HK-2 (cell line): ENCODE measurements at regions not wholly inside any gene's neighbourhood (a gene's known extent, or its start where the extent isn't known, plus 50 kb on each side); places are given as distances from the start of the nearest gene placed in this dataset.
"Not testable (repeated sequence)": the region's sequence is repeated elsewhere in the genome, so short reads cannot be mapped to it uniquely, and the experiment has no call there.

Experiments used
- DNase-seq: peaks from one replicate; pipeline ENCODE4 v3.0.0-alpha.2; 2018; ENCODE audit not compliant: unreplicated experiment

DNA sequence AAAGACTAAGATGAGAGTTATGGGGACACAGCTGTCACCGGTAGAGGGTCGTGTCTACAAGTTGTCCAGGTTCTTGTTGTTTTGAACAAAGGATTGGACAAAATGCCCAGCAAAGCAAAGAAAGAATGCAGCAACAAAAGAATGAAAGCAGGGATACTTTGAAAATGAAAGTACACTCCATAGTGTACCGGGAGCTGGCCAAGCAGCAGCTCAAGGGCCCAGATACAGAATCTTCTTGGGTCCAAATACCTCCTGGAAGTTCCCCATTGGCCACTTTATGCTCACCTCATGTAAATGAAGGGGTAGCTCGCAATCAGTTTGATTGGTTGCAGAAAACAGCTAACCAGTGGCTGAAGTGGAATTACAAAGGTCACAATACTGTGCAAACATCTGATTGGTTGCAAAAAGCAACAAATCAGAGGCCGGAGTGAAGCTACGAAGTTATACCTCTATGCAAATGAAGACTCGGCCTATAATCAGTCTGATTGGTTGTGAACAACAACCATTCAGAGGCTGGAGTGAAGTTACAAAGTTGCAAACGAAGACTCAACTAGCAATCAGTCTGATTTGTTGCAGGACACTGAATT is 474.9 kb upstream of the TMEFF2 start:
- no peak for DNase-seq

DNA sequence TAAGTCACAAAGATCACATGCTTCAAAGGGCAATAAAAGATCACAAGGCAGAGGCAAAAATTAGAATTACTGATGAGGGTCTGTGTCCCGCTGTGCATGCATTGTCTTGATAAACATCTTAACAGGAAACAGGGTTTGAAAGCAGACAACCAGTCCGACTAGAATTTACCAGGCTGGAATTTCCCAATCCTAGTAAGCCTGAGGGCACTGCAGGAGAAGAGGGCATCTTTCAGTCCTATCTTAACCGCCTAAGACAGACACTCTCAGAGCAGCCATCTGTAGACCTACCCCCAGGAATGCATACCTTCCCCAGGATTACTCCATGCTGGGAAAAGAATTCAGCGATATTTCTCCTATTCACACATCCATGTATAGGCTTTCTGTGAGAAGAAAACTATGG is 465.8 kb upstream of the TMEFF2 start:
- DNase-seq = not testable (repeated sequence)

DNA sequence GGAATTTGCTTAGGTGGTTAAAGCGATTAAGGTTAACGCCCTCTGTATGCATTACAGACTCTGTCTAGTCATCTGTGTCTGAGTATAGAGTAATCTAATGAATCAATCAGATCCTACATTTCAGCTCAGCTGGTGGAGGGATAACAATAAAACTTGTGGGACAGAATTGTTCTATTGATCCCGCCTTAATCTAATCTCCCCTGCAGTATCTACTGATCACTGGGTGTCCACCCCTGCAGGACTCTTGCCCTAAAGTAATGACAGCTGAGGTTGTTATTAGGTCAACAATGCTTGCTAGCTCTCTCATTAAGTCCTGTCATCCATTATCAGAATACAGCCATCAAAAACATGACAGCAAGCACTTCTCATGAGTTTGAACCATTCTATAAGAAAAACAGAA is 462.6 kb upstream of the TMEFF2 start:
- DNase-seq = no peak

DNA sequence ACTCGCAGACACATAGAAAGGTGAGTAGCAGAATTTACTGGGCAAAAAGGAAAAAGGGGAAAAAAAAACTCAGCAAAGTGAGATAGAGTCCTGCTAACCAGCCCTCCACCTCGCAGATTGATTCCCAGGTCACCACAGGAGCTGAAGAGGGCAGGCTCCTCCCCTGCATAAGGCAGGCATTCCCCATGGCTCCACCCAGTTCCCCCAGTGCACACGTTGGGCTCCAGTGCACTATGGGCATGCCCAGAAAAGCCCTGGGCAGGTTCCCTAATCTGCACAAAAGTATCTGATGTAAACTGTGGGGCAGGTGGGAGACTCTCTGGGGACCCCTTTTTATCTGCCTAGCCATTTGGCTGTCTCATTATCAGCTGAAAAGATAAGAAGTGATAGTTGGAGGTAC is 461.2 kb upstream of the TMEFF2 start:
- DNase-seq = no peak

DNA sequence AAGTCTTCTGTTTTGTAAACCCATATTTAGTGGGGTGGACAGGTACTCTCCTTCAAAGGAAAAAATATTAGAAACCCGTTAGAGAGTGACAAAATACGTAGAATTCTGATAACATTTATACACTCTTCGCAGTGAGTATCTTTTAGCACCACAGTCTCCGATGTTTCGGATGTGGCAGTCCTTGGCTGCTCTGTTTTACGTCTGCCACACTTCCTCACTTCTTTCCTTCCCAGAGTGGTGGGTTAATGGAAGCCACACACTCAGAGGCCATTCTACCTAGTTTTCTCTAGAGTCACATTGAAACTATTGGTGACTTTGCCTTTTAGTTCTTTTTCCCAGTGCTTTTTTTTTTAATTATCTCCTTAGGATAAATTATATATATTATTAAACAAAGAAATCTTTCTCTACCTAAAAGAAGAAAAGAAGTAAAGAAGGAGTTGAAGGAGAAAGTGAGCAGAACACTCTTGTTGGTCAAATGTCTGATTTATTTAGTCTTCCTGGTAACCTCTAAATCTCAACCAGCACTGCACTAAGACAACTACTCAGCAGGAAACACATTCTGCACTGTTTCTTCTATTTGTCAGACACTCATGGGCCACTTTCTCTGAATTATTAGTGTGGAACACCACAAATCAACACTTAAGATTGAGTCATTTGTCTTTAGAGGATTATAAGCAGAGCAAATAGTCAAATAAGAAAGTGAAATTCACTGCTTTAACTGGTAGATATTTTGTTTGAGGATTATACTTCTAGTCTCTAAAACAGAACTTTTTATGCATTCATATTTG is 451.3 kb upstream of the TMEFF2 start:
- no peak for DNase-seq

DNA sequence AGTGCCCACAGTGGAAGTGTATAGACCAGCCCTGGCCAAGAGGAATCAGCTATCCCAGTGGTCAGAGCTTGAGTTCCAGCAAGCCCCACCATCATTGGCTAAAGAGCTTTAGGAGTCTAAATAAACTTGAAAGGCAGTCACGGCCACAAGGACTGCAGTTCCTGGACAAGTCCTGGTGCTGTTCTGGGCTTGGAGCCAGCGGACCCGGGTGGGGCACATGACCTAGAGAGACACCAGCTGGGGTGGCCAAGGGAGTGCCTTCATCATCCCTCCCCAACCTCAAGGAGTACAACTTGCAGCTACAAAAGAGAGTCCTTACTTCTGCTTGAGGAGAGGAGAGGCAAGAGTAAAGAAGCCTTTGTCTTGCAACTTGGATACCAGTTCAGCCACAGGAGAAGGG is 439.8 kb upstream of the TMEFF2 start:
- DNase-seq = no peak

DNA sequence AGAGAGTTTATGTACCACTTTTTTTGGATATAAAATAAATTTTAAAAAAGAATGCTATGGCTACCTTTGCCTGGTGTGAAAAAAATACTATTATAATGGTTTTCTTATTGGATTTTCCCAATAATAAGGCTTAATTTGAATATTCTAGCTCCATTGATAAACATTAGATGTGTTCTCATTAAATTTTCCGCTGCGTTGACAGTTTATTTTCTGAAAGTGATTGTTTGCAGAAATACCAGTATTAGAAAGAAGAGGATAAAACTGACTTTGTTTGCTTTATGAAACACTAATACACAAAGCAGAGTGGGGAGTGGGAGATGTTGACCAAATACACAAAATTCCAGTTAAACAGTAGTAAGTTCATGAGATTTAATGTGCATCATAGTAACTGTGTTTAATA is 433.3 kb upstream of the TMEFF2 start:
- DNase-seq = no peak

DNA sequence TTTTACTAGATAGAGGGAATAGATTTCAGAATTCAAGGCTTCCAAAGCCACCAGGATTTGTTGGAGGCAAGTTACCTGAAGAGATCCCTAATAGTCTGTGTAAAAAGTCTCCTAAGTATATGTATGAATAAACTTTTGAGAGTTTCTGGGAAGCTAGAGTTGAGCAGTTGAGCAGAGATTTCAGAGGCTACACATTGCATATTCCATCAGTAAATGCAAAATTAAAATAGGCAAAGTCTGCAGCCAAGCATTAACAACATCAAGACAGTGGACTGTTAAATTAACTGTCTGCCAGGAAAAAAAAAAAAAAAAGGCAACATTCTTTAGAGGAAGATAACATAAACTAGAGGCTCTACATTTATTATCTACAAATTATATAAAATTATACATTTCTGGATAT is 420.4 kb upstream of the TMEFF2 start:
- no peak for DNase-seq

DNA sequence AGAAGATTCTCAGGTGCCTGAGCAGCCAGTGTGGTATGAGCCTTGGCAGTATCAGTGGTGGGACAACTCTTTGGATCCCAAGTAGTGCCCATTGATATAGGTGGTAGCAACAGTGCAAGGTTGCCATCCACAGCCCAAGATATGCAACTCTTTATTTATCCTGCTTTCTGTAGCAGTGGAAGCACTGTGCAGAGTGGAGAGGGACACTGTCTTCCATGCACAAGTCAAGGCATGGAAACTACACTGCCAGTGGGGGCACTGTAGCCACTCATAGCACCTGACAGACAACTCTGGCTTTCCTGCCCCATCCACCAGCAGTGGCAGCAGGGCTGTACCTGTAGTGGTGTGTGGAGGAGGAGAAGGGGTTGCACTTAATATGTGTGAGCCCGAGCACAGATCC is 409.6 kb upstream of the TMEFF2 start:
- DNase-seq = no peak

DNA sequence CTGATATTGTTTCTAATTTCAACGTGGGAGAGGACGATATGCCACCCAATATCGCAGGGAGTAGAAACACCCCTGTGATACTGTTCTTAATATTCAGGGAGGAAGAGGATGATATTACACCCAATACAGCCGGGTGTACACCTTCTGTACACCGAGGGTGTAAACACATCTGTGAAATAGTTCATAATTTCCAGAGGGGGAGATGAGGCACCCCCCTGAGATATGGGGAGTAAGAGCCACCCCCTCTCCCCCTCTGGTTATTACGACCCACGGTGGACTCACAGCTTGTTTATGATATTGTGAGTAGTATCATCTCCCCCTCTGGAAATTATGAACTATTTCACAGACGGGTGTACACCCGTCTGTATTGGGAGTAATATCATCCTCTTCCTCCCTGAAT is 403.9 kb upstream of the TMEFF2 start:
- DNase-seq = not testable (repeated sequence)

DNA sequence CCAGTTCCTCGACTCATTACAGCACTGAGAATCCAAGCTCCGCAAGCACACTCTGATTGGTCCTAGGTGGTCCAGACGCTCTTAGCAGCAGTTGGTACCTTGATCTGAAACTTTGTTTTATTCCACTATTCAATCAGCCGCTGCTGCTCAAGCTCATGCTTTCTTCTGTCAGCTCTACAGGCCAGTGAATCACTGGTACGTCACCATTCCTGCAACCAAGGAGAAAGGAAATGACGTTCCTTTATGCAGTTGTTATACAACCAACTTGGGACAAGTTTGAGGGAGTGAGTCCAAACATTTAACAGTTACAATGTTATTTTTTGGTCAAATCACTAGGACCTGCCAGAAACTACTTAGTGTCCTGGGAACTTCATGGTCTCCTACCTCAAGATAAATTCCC is 398.8 kb upstream of the TMEFF2 start:
- DNase-seq = no peak

DNA sequence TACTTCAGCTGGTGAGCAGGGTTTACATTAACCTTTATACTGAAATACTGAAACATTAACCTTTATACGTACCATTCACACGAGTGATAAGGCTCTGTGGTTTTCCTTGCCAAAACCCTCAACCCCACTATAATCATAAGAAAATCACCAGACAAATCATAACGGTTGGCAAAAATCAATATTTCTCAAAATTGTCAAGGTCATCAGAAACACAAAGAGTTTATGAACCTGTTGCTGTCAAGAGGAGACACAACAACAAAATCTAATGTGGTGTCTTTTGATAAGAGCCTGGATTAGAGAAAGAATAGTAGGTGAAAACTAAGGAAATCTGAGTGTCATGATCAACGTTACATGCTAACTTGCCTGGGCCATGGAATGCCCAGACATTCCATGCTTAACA is 396.9 kb upstream of the TMEFF2 start:
- DNase-seq = no peak

DNA sequence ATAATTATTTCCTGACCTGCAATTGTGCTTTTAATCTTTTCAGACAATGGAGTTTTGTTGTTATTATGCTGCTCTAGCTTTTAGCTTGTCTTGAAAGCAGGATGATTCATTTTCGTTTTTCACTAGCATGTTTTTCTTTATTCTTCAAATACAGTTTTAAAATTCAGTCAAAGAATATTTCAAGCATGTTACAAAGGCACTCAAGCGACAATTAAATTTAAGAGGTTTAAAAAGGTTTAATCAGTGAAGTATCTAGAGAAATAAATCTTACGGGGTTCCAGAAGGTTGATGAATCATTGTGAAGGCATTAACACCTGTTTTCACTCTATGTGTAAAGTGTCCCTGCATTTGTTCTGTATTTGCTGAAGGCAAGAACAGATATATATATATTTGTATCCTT is 390.7 kb upstream of the TMEFF2 start:
- DNase-seq = no peak

DNA sequence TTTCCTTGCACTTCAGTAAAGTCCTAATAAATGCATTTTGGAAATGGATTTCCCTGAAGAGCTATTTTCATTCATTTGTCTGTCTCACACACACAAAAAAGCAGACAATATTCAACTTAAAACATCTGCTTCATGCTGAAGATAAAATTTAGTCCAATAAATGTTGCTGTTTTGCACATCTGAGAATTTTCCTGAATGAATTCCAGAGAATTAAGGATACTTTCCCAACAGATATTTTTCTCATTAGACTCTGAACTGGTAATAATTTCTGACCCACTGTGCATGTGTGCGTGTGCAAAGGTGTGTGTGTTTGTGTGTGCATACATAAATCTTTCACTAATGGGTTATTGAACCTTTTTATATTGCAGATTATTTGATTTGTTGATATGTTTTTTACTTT is 390.2 kb upstream of the TMEFF2 start:
- DNase-seq = no peak

DNA sequence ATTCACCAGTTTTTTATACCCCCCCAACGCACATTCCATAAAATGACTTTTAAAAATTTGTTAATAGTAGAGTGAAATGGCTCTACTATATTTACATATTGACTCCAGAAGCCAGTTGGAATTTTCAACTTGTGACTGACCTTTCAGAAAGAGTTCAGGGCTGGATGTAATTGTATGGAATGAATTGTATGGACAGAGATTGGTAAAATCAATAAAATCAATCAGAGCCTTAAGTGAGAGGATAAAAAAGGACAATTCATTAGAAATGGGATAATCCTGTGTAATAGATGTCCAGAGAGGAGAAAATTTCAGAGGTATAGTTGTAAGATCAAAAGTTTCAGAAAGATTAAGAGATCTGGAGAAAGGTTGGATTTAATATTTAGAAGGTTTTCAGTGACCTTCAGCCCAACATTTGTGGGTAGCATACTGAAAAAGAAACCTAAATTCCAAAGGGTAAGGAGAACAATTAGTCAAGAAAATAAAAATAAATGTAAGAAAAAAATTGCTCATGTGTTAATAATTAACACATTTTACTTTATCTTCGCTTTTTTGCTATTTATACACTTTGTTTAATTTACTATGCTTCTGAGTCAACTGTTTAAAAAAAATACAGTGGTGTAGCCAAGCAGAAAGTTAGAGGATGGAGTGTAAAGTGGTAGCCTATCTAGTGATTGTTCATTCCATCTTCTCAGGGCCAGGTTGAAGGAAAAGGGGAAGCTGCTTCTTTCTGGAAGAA is 385.4 kb upstream of the TMEFF2 start:
- no peak for DNase-seq

DNA sequence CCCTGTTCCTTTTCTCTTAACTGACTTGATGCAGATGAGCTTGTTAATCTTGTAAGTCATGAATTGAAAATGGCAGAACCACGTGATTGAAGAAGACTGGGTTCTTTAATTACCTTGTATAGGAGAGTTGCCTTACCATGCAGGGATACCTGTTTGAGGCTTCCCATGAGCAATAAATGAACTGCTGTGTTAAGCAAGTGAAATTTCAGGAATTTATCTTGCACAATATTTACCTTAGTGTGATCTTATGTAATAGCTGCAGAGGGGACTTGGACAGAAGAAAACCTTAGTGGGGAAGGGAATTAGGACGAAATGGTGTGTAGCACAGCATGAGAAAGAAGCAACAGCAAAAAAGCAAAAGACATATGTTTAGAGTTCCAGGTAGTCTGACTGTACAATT is 384.0 kb upstream of the TMEFF2 start:
- DNase-seq = no peak

DNA sequence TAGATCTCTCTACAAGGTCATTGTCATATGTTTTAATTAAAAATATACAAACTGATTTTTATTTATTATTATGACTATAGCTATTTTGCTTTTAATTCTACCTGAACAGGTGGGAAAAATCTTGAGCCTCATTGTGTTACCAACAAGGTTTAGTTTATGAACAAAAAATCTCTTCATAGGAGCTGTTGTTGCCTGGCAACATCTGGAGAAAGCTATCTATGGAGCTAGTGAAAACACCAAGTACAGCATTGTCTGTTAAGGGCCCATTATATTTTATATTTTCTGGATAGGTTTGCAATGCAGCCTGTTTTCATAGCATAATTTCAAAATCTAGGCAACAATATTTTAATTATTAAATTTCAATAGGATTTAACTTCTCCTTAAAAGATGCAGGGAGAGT is 383.0 kb upstream of the TMEFF2 start:
- no peak for DNase-seq

DNA sequence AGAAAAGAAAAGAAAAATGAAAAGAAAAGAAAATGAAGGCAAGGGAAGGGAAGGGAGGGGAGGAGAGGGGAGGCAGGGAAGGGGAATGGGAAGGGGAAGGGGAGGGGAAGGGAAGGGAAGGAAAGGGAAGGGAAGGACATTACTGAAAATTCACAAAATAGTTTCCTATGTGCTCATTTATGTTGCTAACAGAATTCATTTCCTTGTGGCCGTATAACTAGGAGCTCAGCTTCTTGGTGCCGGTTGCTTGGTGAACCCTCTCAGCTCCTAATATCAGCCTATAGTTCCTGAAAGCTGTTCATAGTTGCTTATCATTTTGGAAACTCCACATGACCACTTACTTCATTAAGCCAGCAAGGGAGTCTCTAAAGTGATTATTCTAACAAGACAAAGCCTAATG is 379.8 kb upstream of the TMEFF2 start:
- DNase-seq = no peak

DNA sequence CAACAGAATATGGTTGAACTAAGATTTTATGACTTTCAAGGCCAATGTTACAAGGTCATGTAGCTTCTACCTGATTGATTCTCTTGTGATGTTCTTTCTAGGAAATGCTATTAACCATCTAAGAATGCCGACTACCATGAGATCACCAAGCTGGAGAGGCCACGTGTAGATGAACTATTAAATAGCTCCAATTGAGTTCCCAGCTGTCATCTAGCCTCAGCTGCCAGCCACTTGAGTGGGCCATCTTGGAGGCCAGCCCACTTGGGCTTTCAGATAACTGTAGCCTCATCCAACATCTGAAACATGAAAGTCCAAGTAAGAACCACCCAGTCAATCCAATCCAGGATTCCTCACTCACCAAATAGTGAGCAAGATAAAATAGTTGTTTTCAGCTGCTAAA is 376.9 kb upstream of the TMEFF2 start:
- no peak for DNase-seq

DNA sequence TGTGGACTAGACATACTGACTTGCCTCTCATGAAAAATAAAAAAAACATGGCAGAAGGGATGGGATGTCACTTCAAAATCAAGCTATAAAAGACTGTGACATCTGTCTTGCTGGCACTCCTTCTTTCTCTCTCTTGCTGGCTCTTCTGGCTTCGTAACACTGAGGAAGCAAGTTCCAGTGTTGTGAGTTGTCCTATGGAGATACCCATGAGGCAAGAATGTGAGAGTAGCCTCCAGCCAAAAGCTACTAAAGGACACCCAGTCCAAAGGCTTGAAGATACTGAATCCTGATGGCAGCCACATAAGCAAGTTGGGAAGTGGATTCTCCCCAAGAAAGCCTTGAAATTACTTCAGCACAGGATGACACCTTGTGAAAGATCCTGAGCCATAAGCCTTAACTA is 376.1 kb upstream of the TMEFF2 start:
- DNase-seq = no peak

DNA sequence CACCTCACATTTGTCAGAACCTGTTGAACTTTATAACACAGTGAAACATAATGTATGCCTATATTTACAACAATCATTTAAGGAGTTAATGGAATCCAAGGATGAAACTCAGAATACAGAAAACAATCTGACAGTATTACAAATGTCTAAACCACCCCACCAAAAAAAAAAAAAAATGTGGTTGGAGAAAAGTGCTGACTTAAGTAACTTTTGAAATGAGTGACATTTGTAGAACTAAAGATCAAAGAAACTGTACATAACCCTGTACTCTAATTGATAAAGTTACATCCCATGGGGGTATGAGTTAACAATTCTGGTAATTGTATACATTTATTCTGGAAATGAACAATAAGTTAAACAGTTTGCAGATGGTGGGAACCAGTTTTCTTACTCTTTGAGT is 372.1 kb upstream of the TMEFF2 start:
- no peak for DNase-seq

DNA sequence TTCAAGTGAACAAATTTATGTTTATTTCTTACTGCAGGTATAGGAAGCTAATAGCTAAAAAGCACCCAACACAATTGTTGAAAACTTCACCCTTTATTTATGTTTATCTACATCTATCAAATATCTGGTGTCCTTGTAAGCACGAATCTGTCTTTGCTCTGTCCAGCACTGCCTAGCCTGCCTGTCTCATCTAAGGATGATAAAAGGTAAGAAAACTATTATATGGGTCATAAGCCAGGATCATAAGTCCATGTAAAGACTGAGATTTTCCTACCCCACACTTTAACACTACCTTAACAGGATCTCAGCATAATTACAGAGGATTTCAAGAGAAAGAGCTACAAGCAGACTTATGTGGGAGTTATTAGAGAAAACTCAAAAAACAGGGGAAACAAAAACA is 365.6 kb upstream of the TMEFF2 start:
- DNase-seq = no peak

DNA sequence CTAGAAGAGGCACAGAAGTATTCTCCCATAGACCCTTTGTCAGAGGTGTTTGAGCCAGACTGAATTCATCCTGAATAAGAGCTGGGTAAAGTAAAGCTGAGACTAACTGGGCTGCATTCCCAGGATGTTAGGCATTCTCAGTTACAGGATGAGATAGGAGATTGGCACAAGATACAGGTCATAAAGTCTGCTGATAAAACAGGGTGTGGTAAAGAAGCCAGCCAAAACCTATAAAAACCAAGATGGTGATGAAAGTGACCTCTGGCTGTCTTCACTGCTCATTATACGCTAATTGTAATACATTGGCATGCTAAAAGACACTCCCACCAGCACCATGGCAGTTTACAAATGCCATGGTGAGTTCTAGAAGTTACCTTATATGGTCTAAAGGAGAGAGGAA is 364.9 kb upstream of the TMEFF2 start:
- DNase-seq = no peak
